ENCODE measurements at regions not wholly inside any gene's neighbourhood (a gene's known extent, or its start where the extent isn't known, plus 50 kb on each side); places are given as distances from the start of the nearest gene placed in this dataset.
"Not testable (repeated sequence)": the region's sequence is repeated elsewhere in the genome, so short reads cannot be mapped to it uniquely, and the experiment has no call there.

GRCh38 chr4:133550436-133550835, 401.3 kb downstream of the PCDH10 start:
- no peak for DNase-seq (ENCODE audit: extremely low read depth, low read depth)
- H3K4me3 ChIP-seq (replicated peaks; ENCODE audit: low read depth, low read length), result no peak overlapping the region
- TF ChIP-seq CTCF (IDR thresholded peaks at IDR 0.05; ENCODE audit: low read depth, low read length, missing control alignments), result no peak

- no peak for TF ChIP-seq CTCF (IDR thresholded peaks at IDR 0.05; ENCODE audit: low read depth, low read length, missing control alignments)
- H3K4me3 ChIP-seq (replicated peaks; ENCODE audit: low read depth, low read length), result no peak overlapping the region
- DNase-seq (ENCODE audit: extremely low read depth, low read depth), result no peak
These were observed 395.0 kb downstream of the PCDH10 start for GRCh38 chr4:133544097-133544496.

GRCh38 chr4:133537780-133538281, 388.7 kb downstream of the PCDH10 start:
- DNase-seq (ENCODE audit: extremely low read depth, low read depth), result no peak
- H3K4me3 ChIP-seq (replicated peaks; ENCODE audit: low read depth, low read length), result no peak overlapping the region
- no peak for TF ChIP-seq CTCF (IDR thresholded peaks at IDR 0.05; ENCODE audit: low read depth, low read length, missing control alignments)

GRCh38 chr4:133534224-133534623, 385.1 kb downstream of the PCDH10 start:
- DNase-seq (ENCODE audit: extremely low read depth, low read depth); H3K4me3 ChIP-seq (replicated peaks; ENCODE audit: low read depth, low read length): not testable (repeated sequence)

GRCh38 chr4:133524369-133524768, 375.3 kb downstream of the PCDH10 start:
- no peak overlapping the region for H3K4me3 ChIP-seq (replicated peaks; ENCODE audit: low read depth, low read length)
- TF ChIP-seq CTCF (IDR thresholded peaks at IDR 0.05; ENCODE audit: low read depth, low read length, missing control alignments), result no peak
- DNase-seq (ENCODE audit: extremely low read depth, low read depth), result no peak

- TF ChIP-seq CTCF (IDR thresholded peaks at IDR 0.05; ENCODE audit: low read depth, low read length, missing control alignments), result no peak
- H3K4me3 ChIP-seq (replicated peaks; ENCODE audit: low read depth, low read length), result no peak overlapping the region
- no peak for DNase-seq (ENCODE audit: extremely low read depth, low read depth)
These were observed 364.8 kb downstream of the PCDH10 start for GRCh38 chr4:133513901-133514300.

- DNase-seq (ENCODE audit: extremely low read depth, low read depth), result no peak
- no peak for TF ChIP-seq CTCF (IDR thresholded peaks at IDR 0.05; ENCODE audit: low read depth, low read length, missing control alignments)
- H3K4me3 ChIP-seq (replicated peaks; ENCODE audit: low read depth, low read length), result no peak overlapping the region
These were observed 349.1 kb downstream of the PCDH10 start for GRCh38 chr4:133498149-133498548.

Data from HFF-Myc (cell line).